ENCODE measurements at regions not wholly inside any gene's neighbourhood (a gene's known extent, or its start where the extent isn't known, plus 50 kb on each side); places are given as distances from the start of the nearest gene placed in this dataset.

DNA sequence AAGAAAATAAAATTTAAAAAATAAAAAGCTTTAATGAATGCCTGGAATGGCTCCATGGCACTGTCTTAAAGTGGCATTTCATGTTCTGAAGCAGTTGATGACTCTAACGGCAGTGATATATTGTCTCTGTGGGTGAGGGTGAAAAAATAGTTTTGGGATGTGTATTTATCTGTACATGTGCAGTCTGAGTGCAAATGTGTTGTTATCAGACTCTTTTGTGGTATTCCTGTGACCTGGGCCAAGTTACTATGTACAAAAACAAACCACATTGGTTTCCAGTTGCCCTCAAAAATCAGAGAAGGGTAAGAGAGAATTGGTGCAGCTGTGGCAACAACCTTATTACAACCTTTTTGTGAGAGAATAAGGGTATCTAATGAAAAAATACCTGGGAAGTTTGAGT is 81.7 kb upstream of the CCDC91 start:
- TF ChIP-seq, protein P1, sequence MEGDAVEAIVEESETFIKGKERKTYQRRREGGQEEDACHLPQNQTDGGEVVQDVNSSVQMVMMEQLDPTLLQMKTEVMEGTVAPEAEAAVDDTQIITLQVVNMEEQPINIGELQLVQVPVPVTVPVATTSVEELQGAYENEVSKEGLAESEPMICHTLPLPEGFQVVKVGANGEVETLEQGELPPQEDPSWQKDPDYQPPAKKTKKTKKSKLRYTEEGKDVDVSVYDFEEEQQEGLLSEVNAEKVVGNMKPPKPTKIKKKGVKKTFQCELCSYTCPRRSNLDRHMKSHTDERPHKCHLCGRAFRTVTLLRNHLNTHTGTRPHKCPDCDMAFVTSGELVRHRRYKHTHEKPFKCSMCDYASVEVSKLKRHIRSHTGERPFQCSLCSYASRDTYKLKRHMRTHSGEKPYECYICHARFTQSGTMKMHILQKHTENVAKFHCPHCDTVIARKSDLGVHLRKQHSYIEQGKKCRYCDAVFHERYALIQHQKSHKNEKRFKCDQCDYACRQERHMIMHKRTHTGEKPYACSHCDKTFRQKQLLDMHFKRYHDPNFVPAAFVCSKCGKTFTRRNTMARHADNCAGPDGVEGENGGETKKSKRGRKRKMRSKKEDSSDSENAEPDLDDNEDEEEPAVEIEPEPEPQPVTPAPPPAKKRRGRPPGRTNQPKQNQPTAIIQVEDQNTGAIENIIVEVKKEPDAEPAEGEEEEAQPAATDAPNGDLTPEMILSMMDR (IDR thresholded peaks at IDR 0.05; ENCODE audit: extremely low read depth, low read depth, low read length), result no peak
- no peak overlapping the region for H3K4me2 ChIP-seq (ENCODE audit: insufficient read depth, low read length)
- H3K4me3 ChIP-seq (ENCODE audit: insufficient read depth, low read length), result no peak overlapping the region
- no peaks in the 10 kb centered on the region for H4K20me1 ChIP-seq (ENCODE audit: insufficient read depth, low read length)
- H3K27ac ChIP-seq (ENCODE audit: low read depth, low read length), result no peak overlapping the region
- H2AFZ ChIP-seq (ENCODE audit: low read length), result no peak overlapping the region
- H3K79me2 ChIP-seq (ENCODE audit: insufficient read depth, low read length), result no peaks in the 10 kb centered on the region
- no peaks in the 10 kb centered on the region for H3K27me3 ChIP-seq (ENCODE audit: insufficient read depth, low read length)
- H3K4me1 ChIP-seq (ENCODE audit: insufficient read depth, low read length), result peaks cover 11% of the 10 kb centered on the region
- no peaks in the 10 kb centered on the region for H3K36me3 ChIP-seq (ENCODE audit: insufficient read depth, low read length)
- DNase-seq (ENCODE audit: insufficient read length, low spot score, missing footprints), result peak; percentile 48
- H3K9me3 ChIP-seq (ENCODE audit: low read depth, low read length), result no peaks in the 10 kb centered on the region

DNA sequence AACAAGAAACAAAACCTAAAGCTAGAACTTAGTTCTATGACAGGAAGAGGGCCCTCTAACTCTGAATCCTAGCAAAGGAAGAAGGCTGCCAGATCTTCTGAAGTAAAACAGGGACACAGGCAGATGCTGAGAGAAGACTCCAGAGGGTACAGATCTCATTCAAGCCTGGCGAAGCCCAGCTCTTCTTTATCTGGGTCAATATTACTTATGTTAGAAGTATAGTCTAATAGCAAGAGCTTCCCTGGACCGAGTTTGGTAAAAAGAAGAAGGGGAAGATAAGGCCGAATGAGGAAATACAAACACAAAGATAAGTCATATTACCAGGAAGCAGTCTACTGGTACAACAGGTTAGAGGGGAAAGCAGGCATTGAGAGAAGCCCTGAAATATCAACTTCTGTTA is 79.9 kb upstream of the CCDC91 start:
- H3K79me2 ChIP-seq (ENCODE audit: insufficient read depth, low read length), result no peaks in the 10 kb centered on the region
- no peaks in the 10 kb centered on the region for H3K36me3 ChIP-seq (ENCODE audit: insufficient read depth, low read length)
- no peaks in the 10 kb centered on the region for H3K9me3 ChIP-seq (ENCODE audit: low read depth, low read length)
- DNase-seq (ENCODE audit: insufficient read length, low spot score, missing footprints), result no peak
- no peaks in the 10 kb centered on the region for H4K20me1 ChIP-seq (ENCODE audit: insufficient read depth, low read length)
- H2AFZ ChIP-seq (ENCODE audit: low read length), result peak overlapping the region; percentile 34
- H3K27ac ChIP-seq (ENCODE audit: low read depth, low read length), result no peak overlapping the region
- peaks cover 8% of the 10 kb centered on the region for H3K4me1 ChIP-seq (ENCODE audit: insufficient read depth, low read length)
- TF ChIP-seq, protein P1 (IDR thresholded peaks at IDR 0.05; ENCODE audit: extremely low read depth, low read depth, low read length), result peak; percentile 16
- H3K4me2 ChIP-seq (ENCODE audit: insufficient read depth, low read length), result no peak overlapping the region
- H3K4me3 ChIP-seq (ENCODE audit: insufficient read depth, low read length), result no peak overlapping the region
- H3K27me3 ChIP-seq (ENCODE audit: insufficient read depth, low read length), result no peaks in the 10 kb centered on the region

DNA sequence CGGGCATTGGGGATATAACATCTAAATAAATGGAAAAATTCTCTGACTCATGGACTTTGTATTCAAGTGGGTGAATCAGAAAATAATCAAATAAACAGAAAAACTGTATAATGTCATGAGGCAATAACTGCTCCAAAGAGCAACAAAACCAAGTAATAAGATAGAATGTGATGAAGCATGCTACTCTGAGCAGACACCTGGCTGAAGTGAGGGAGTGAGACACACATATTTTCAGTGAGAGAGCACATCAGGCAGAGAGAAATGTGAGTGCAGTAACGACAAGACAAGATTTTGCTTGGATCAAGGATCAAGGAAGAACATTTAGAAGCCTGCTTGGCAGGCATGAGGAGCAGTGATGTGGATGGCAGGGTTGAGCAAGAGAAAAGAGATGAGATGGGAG is 75.8 kb upstream of the CCDC91 start:
- Histone ChIP-seq H3K4me1 (ENCODE audit: insufficient read depth, low read length) (peaks cover 5% of the 10 kb centered on the region), H3K9me3 (ENCODE audit: low read depth, low read length) (no peaks in the 10 kb centered on the region), H2AFZ (ENCODE audit: low read length) (peak overlapping the region; percentile 76), H3K79me2 (ENCODE audit: insufficient read depth, low read length) (no peaks in the 10 kb centered on the region), H3K27me3 (ENCODE audit: insufficient read depth, low read length) (no peaks in the 10 kb centered on the region), H3K4me3 (ENCODE audit: insufficient read depth, low read length) (no peak overlapping the region), H3K4me2 (ENCODE audit: insufficient read depth, low read length) (no peak overlapping the region), H3K36me3 (ENCODE audit: insufficient read depth, low read length) (no peaks in the 10 kb centered on the region), H3K27ac (ENCODE audit: low read depth, low read length) (no peak overlapping the region), H4K20me1 (ENCODE audit: insufficient read depth, low read length) (no peaks in the 10 kb centered on the region)
- TF ChIP-seq, protein P1 (IDR thresholded peaks at IDR 0.05; ENCODE audit: extremely low read depth, low read depth, low read length), result no peak
- peak; percentile 15 for DNase-seq (ENCODE audit: insufficient read length, low spot score, missing footprints)

DNA sequence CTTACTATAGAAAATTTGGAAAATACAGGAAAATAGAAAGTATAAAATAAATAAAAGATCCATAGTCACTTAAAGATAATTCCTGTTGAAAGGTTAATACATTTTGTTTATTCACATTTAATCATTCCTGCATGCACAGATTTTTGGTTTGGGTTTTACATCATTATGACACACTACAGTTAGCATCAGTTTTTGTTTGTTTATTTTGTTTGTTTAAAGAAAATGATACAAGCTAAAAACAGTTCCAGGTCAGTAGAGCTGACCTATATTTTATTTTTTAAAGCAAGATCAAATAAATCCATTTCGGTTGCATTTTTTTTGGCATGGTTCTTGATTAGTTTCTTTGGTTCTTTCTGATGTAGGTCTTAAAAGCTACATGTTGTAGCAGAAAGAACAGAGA is 68.8 kb upstream of the CCDC91 start:
- H3K27ac ChIP-seq (ENCODE audit: low read depth, low read length), result no peak overlapping the region
- H4K20me1 ChIP-seq (ENCODE audit: insufficient read depth, low read length), result no peaks in the 10 kb centered on the region
- TF ChIP-seq, protein P1 (IDR thresholded peaks at IDR 0.05; ENCODE audit: extremely low read depth, low read depth, low read length), result no peak
- no peak overlapping the region for H2AFZ ChIP-seq (ENCODE audit: low read length)
- no peak overlapping the region for H3K4me2 ChIP-seq (ENCODE audit: insufficient read depth, low read length)
- H3K4me3 ChIP-seq (ENCODE audit: insufficient read depth, low read length), result no peak overlapping the region
- H3K36me3 ChIP-seq (ENCODE audit: insufficient read depth, low read length), result no peaks in the 10 kb centered on the region
- no peak for DNase-seq (ENCODE audit: insufficient read length, low spot score, missing footprints)
- H3K79me2 ChIP-seq (ENCODE audit: insufficient read depth, low read length), result no peaks in the 10 kb centered on the region
- no peaks in the 10 kb centered on the region for H3K4me1 ChIP-seq (ENCODE audit: insufficient read depth, low read length)
- H3K27me3 ChIP-seq (ENCODE audit: insufficient read depth, low read length), result no peaks in the 10 kb centered on the region
- no peaks in the 10 kb centered on the region for H3K9me3 ChIP-seq (ENCODE audit: low read depth, low read length)
